K562 (cell line): ENCODE measurements at regions not wholly inside any gene's neighbourhood (a gene's known extent, or its start where the extent isn't known, plus 50 kb on each side); places are given as distances from the start of the nearest gene placed in this dataset.

ENCODE experiments used
- ATAC-seq: fragments of 200-7000 bp; cut with Tn5 transposase; 3 replicates; pipeline ENCODE4 v1.9.1; 2020; ENCODE audit warnings: moderate library complexity
- BruUV-seq: library from RNA; stranded (reverse); fragments of 400-500 nt; replicated peaks from 2 replicates; lab custom pipeline; 2021; lab: Mats Ljungman, UMichigan
- CTCF ChIA-PET: fragments of 300-600 bp; formaldehyde crosslinking; extraction: SDS; loops from one replicate; lab custom pipeline; 2021; ENCODE audit warnings: low intra/inter-chr PET ratio; lab: Yijun Ruan, JAX
- POLR2A ChIA-PET: fragments of 300-600, 350-650 bp; sonication (Branson Sonifier 250); formaldehyde crosslinking; extraction: SDS; loops from one replicate; lab custom pipeline; 2021; ENCODE audit warnings: antibody characterized with exemption, inconsistent platforms; lab: Yijun Ruan, JAX
- DNase-seq, 4 experiments: peaks; one replicate each; pipeline versions ENCODE4 v3.0.0 to v3.0.0-alpha.2; 2011 to 2018; ENCODE audit warnings: low spot score in 3 of 4, mixed read lengths in 3 of 4; ENCODE audit errors: extremely low read depth in 1 of 4
- FAIRE-seq: peaks from 2 replicates; lab custom pipeline; 2011; peaks lifted over from hg19 to GRCh38; lab: Jason Lieb, UNC
- H2AFZ ChIP-seq: 2 replicates; pipeline ENCODE4 v1.6.0; 2011; ENCODE audit warnings: low read depth, low read length, control low read depth, inconsistent platforms
- H3K27ac ChIP-seq: fragments of 200-600 bp; 3 replicates; pipeline ENCODE4 v1.8.0; 2011; ENCODE audit warnings: low read depth, mild to moderate bottlenecking, control low read depth, inconsistent platforms, low read length, moderate library complexity, mixed read lengths; ENCODE audit errors: extremely low read depth
- H3K27me3 ChIP-seq, 2 experiments: fragments of 300-600 bp in 1 of 2; 2 replicates in 1 of 2; 3 replicates in 1 of 2; pipeline versions ENCODE4 v1.6.0 to v1.8.0; 2011; ENCODE audit warnings: inconsistent platforms in 2 of 2, low read length in 2 of 2, mild to moderate bottlenecking in 1 of 2, mixed read lengths in 1 of 2, moderate library complexity in 1 of 2; ENCODE audit not compliant: control insufficient read depth in 2 of 2, insufficient read depth in 2 of 2
- H3K36me3 ChIP-seq: fragments of 300-600 bp; 3 replicates; pipeline ENCODE4 v1.8.0; 2011; ENCODE audit warnings: mild to moderate bottlenecking, low read length, inconsistent platforms; ENCODE audit not compliant: control insufficient read depth, insufficient read depth
- H3K4me1 ChIP-seq, 2 experiments: fragments of 200-600 bp in 1 of 2; replicated peaks in 1 of 2; 2 replicates in 1 of 2; 3 replicates in 1 of 2; pipeline versions ENCODE4 v1.5.1 to v1.8.0; 2011; ENCODE audit warnings: inconsistent platforms in 2 of 2, low read length in 2 of 2, mild to moderate bottlenecking in 1 of 2, mixed read lengths in 1 of 2, moderate library complexity in 1 of 2; ENCODE audit not compliant: control insufficient read depth in 2 of 2, insufficient read depth in 2 of 2
- H3K4me2 ChIP-seq: 2 replicates; pipeline ENCODE4 v1.6.1; 2011; ENCODE audit warnings: low read length, control low read depth, inconsistent platforms, mixed read lengths; ENCODE audit not compliant: insufficient read depth
- H3K4me3 ChIP-seq: fragments of 200-600 bp; sonication (generic), shearing (Covaris generic); 2 replicates; pipeline ENCODE4 v1.5.1; 2016; ENCODE audit warnings: control low read depth, inconsistent platforms
- H3K79me2 ChIP-seq: fragments of 200-600 bp; 3 replicates; pipeline ENCODE4 v1.8.0; 2011; ENCODE audit warnings: low read length, inconsistent platforms; ENCODE audit not compliant: control insufficient read depth, insufficient read depth
- H3K9ac ChIP-seq, 2 experiments: 2 replicates each; pipeline versions ENCODE4 v1.6.0 to v1.6.1; 2011; ENCODE audit warnings: low read depth in 2 of 2, low read length in 2 of 2, control low read depth in 1 of 2, inconsistent platforms in 1 of 2, mild to moderate bottlenecking in 1 of 2, mixed read lengths in 1 of 2; ENCODE audit not compliant: insufficient read depth in 1 of 2
- H3K9me1 ChIP-seq: one replicate; pipeline ENCODE4 v1.6.0; 2011; ENCODE audit warnings: inconsistent platforms, mild to moderate bottlenecking, low read length, moderate library complexity; ENCODE audit not compliant: control insufficient read depth, insufficient read depth
- H3K9me3 ChIP-seq: replicated peaks from 2 replicates; pipeline ENCODE4 v1.5.1; 2011; ENCODE audit warnings: low read depth, low read length, inconsistent platforms; ENCODE audit not compliant: control insufficient read depth, insufficient read depth
- H4K20me1 ChIP-seq: replicated peaks from 2 replicates; pipeline ENCODE4 v1.6.1; 2011; ENCODE audit warnings: low read length, inconsistent platforms, mixed read lengths; ENCODE audit not compliant: control insufficient read depth, insufficient read depth
- FOXJ3 ChIP-seq: sonication (generic); formaldehyde crosslinking; IDR thresholded peaks from 2 replicates; pipeline ENCODE4 v1.4.0; 2020; ENCODE audit warnings: mild to moderate bottlenecking, missing genetic modification reagents
- KDM1A ChIP-seq, 2 experiments: fragments of 450-650 bp; IDR thresholded peaks; 2 replicates each; pipeline ENCODE4 v1.6.1; 2016; ENCODE audit warnings: mild to moderate bottlenecking in 2 of 2
- MIER1 ChIP-seq: fragments of 450-650 bp; IDR thresholded peaks from 2 replicates; pipeline ENCODE4 v1.6.1; 2016; ENCODE audit warnings: antibody characterized with exemption, mild to moderate bottlenecking, low read depth
- NFRKB ChIP-seq: fragments of 450-650 bp; IDR thresholded peaks from 2 replicates; pipeline ENCODE4 v1.6.1; 2016; ENCODE audit warnings: low read depth
- POU5F1 ChIP-seq: fragments of 150-350 bp; IDR thresholded peaks from 2 replicates; pipeline ENCODE4 v1.6.1; 2014; ENCODE audit warnings: borderline replicate concordance, low read length, low read depth, mild to moderate bottlenecking; ENCODE audit not compliant: partially characterized antibody
- REST ChIP-seq, 2 experiments: fragments of 450-650 bp; formaldehyde crosslinking in 1 of 2; IDR thresholded peaks; 2 replicates each; pipeline versions ENCODE4 v1.4.0 to v1.6.1; 2014 to 2020; ENCODE audit warnings: mild to moderate bottlenecking in 2 of 2, borderline replicate concordance in 1 of 2, low read depth in 1 of 2
- SMC3 ChIP-seq: conservative IDR thresholded peaks from 2 replicates; pipeline ENCODE4 v1.6.1; 2011; ENCODE audit warnings: low read depth, low read length, improper control_type of control experiment; ENCODE audit not compliant: insufficient read depth
- ZNF212 ChIP-seq: fragments of 450-650 bp; formaldehyde crosslinking; IDR thresholded peaks from 2 replicates; pipeline ENCODE4 v1.4.0; 2020; ENCODE audit warnings: mild to moderate bottlenecking
- ZSCAN32 ChIP-seq: fragments of 450-650 bp; formaldehyde crosslinking; IDR thresholded peaks from 2 replicates; pipeline ENCODE4 v1.4.0; 2020; ENCODE audit warnings: mild to moderate bottlenecking, moderate library complexity
- WGBS: fragments of 100-300 bp; shearing (Covaris generic); methylation state at CpG from one replicate; pipeline ENCODE4 v1.1.6; 2016; ENCODE audit warnings: low coverage, mixed read lengths; ENCODE audit not compliant: insufficient coverage; ENCODE audit errors: missing lambda C conversion rate; 5-methylcytosine and 5-hydroxymethylcytosine counted together
- in situ Hi-C: fragments of 300-500 bp; cut with MboI; formaldehyde crosslinking; loops from 4 replicates; pipeline ENCODE4 v1.15.0; 2018; ENCODE audit warnings: inconsistent platforms, mixed read lengths
- intact Hi-C: fragments of 100-400 bp; cut with micrococcal nuclease; formaldehyde crosslinking; loops from 2 replicates; pipeline ENCODE4 v1.14.2; 2022

GRCh38 chr5:58240322-58240721 lies 219.6 kb downstream of the PLK2 start:
- TF ChIP-seq POU5F1 (no peak), NFRKB (no peak), MIER1 (no peak), ZNF212 (CRISPR knock-in tag) (no peak), KDM1A (IDR thresholded peaks at IDR 0.05) (no peak), REST (IDR thresholded peaks at IDR 0.05; ENCODE audit: borderline replicate concordance) (no peak), REST (CRISPR knock-in tag; IDR thresholded peaks at IDR 0.05; ENCODE audit: low read depth) (no peak), FOXJ3 (no peak), SMC3 (no peak), ZSCAN32 (no peak)
- Histone ChIP-seq H3K9me3 (no peaks in the 10 kb centered on the region), H3K9ac (no peak overlapping the region), H3K9me1 (no peaks in the 10 kb centered on the region), H2AFZ (no peak overlapping the region), H3K4me3 (no peak overlapping the region), H3K36me3 (no peaks in the 10 kb centered on the region), H3K27ac (no peak overlapping the region), H3K79me2 (no peaks in the 10 kb centered on the region), H4K20me1 (no peaks in the 10 kb centered on the region), H3K27me3 (no peaks in the 10 kb centered on the region), H3K4me1 (no peaks in the 10 kb centered on the region; a peak in 1 of 5 replicates), H3K4me2 (no peak overlapping the region)
- FAIRE-seq (no peak), ATAC-seq (no peak), DNase-seq (no peak)
- WGBS = 13% methylated on average over 3 of the region's 3 CpGs
- CTCF ChIA-PET = no interaction called here
- no TSS peak for BruUV-seq
- POLR2A ChIA-PET = no interaction called here
- in situ Hi-C loops (no loop called here), intact Hi-C loops (no loop called here)
